HG02938 (cell line): ENCODE measurements at regions not wholly inside any gene's neighbourhood (a gene's known extent, or its start where the extent isn't known, plus 50 kb on each side); places are given as distances from the start of the nearest gene placed in this dataset.

Experiments
- ATAC-seq: cut with Tn5 transposase; IDR thresholded peaks from one replicate; pipeline ENCODE4 v1.9.1; 2021; ENCODE audit warnings: mild to moderate bottlenecking, moderate library complexity; ENCODE audit not compliant: unreplicated experiment

DNA sequence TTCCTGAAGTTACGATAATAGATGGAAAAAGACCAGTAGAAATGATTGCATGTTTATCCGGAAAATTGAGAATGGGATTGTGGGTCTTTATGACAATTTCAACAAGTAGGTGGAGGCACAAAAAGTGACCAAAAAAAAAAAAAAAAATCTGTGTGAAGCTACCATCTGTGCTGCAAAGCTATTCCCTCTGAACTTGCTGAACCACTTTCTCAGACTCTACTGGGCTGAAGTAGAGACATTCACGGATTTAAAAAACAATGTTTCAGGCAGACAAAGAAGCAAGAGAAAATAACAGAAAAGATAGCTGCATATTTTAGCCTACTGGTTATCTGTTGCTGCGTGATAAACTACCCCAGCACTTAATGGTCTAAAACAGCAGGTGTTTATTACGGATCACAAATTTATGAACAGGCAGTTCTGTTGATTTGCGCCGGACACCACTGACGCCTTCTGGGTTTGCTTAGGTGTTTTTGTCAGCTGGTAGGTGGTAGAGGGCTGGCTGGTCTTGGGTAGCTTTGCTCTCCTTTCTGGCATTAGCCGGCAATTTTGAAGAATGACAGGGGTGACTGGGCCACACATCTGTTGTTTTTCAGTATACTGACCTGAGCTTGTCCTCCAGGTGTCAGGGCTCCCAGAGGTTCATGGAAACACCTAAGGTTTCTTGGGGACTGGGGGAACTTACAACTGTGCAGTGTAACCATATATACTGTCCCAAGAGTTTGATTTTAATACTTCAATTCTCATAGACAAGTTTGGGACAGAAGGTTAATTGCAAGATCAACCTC, 665.1 kb downstream of the CCSER2 start:
- ATAC-seq: no peak

- ATAC-seq: no peak
Observed at GRCh38 chr10:84994722-84995121, 666.3 kb downstream of the CCSER2 start.

GRCh38 chr10:84996580-84996979, 668.2 kb downstream of the CCSER2 start:
- no peak for ATAC-seq

DNA sequence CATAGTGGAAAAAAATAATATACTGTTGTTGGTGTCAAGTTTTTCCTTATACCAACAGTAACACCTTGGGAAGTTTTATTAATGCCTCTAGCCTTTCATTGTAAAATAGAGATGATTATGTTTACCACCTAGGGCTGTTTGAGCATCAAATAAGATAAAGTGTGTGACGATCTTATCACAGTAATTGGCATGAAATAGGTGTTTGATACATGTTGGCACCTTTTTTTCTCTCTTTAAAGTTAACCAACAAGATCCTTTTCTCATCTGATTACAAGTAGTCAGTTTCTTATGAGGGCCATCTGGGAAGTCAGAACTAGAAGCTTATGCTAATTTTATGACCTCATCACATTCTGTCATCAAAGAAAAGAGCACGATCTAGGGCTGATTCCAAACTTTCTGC, 669.5 kb downstream of the CCSER2 start:
- ATAC-seq: no peak

GRCh38 chr10:84999929-85000328, 671.5 kb downstream of the CCSER2 start:
- no peak for ATAC-seq

GRCh38 chr10:85003083-85003482, 674.7 kb downstream of the CCSER2 start:
- no peak for ATAC-seq

DNA sequence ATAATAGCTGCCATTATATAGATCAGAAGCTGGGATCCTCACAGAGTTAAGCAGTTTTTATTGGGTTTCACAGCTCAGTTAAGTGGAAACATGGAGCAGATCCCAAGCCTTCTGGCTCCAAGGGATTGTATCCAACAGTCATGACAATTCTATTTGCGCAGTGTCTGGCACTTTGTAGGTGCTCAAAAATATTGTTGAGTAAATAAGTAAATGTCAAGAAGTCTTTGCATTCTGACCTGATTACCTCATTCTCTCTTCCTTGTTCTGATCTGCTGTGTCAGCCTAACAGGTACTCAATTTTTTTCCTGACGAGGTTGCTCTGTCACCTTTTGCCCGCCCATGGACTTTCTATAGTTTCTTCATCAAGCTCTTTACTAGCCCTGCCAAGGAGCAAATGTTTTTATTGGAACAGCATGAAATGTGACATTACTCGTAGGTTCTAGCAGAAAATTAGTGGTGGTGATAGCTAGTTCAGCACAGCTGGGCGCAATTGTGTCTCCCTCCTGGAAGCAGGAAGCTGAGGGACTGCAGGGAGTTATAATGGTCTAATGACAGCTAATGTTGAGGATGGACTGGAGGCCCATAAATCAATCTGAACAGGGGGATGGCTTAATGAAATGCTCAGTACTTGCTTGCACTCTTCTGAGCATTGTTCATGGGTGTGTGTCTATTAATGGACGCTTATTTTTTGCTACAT, 680.2 kb downstream of the CCSER2 start:
- no peak for ATAC-seq

- ATAC-seq: no peak
Observed at GRCh38 chr10:85012305-85012704, 683.9 kb downstream of the CCSER2 start.

GRCh38 chr10:85026878-85027467, 698.6 kb downstream of the CCSER2 start:
- ATAC-seq: no peak

GRCh38 chr10:85032981-85033380, 704.6 kb downstream of the CCSER2 start:
- ATAC-seq: no peak

- ATAC-seq: no peak
Observed at GRCh38 chr10:85036661-85037060, 708.3 kb downstream of the CCSER2 start.

- ATAC-seq: no peak
Observed at GRCh38 chr10:85039311-85039710, 710.9 kb downstream of the CCSER2 start.

GRCh38 chr10:85043207-85043606, 714.8 kb downstream of the CCSER2 start:
- no peak for ATAC-seq

DNA sequence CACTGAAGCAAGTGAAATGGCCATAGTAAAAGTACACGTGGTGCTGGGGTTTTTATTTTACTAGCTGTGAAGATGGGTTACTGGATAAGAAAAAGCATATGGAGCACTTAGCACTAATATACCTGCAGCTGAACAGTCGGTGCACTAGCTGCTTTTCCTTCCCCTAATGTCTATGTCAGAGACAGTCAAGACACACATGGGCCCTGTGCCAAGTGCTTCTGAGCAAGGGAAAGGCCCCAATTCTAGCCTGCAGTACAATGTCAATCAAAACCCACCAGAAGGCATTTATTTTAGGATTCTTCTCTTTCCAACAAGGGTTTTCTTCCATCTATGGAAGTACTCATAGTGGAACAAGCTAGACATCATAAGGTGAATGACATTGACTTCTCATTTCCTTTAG, 716.7 kb downstream of the CCSER2 start:
- ATAC-seq: no peak

GRCh38 chr10:85047170-85047834, 718.9 kb downstream of the CCSER2 start:
- ATAC-seq: no peak

DNA sequence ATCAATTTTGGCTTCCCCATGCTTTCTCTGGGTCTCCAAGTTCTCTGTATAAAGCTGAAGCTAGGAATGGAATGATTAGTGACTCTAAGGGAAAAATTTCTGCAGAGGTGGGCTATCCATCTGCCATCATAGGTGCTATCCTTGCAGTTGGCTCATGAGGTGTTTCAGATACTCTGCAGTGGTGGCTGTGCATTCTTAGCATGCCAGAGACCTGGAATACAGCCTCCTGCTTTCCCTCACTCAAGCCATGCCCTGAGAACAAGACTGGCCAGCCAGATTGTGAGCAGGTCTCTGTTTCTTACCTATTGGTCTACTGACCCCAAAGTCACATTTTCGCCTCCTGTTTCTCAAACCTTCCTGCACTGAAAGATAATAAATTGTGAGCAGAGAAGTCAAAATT, 719.6 kb downstream of the CCSER2 start:
- no peak for ATAC-seq

DNA sequence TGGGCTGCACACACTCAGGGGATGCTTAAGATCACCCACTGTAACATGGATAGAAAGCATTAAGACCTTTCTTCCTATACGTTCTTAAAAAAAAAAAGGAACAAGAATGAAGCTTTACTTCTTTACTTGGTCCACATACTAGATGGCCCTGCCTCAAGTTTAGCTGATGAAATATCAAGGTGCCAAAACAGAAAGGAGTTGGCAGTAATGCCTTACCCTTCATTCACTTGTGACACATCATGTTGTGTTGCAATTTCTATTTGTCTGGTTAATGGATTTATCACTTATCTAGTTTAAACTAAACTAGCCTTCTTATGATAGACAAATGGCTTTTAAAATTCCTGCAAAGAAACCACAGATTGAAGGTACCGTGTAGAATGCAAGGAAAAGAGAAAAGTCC, 720.3 kb downstream of the CCSER2 start:
- no peak for ATAC-seq

DNA sequence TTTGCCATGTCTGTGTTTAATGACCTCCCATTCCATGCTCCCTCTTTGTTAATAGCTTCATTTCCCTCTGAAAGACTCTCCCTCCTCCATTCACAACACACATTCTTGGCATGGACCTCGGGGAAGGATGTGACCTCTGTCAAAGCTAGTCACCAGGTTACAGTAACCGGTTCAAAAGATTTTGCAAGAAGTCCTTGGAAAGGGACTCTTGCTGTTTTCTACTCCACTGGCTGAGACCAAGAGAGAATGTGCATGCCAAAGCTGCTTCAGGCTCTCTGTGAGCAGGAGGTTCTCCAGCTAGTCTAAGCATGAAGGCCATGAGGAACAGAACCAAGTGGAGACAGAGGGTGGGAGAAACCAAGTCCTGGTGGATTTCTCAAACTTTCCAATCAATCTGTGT, 732.6 kb downstream of the CCSER2 start:
- no peak for ATAC-seq

- ATAC-seq: no peak
Observed at GRCh38 chr10:85061401-85061800, 733.0 kb downstream of the CCSER2 start.

DNA sequence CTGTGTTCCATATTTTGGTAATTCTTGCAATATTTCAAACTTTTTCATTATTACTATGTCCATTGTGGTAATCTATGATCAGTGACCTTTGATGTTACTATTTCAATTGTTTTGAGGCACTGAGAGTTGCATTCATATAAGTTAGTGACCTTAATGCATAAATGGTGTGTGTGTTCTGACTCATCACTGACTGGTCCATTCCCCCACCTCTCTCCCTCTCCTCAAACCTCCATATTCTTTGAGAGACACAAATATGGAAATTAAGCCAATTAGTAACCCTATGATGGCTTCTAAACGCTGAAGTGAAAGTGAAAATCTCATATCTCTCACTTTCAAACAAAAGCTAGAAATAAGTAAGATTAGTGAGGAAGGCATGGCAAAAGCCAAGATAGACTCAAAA, 739.6 kb downstream of the CCSER2 start:
- peak; percentile 62 for ATAC-seq

GRCh38 chr10:85080934-85081333, 752.5 kb downstream of the CCSER2 start:
- ATAC-seq: no peak
